ENCODE measurements at regions not wholly inside any gene's neighbourhood (a gene's known extent, or its start where the extent isn't known, plus 50 kb on each side); places are given as distances from the start of the nearest gene placed in this dataset.

DNA sequence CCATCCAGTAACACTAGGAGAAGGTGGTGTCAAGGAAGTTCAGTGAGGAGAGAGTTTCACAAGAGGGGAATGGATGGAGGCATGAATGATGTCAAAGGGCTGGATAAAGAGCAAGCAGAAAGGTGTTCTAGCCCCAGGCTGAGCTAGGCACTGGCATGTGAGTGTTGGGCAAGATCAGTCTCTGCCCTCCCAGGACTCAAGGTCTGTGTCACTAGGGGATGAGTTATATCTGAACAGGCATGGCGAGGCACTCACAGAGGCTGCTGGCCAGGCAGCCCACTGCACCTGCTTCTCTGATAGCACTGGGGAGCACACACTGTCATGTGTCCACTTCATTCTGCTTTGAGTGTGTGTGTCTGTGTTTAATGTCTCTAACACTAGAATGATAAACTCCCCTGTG, 903.8 kb downstream of the BCL11B start:
- DNase-seq (ENCODE audit: missing footprints) (no peak), ATAC-seq (no peak)
- intact Hi-C loops (cut with DNase I), result no loop called here

DNA sequence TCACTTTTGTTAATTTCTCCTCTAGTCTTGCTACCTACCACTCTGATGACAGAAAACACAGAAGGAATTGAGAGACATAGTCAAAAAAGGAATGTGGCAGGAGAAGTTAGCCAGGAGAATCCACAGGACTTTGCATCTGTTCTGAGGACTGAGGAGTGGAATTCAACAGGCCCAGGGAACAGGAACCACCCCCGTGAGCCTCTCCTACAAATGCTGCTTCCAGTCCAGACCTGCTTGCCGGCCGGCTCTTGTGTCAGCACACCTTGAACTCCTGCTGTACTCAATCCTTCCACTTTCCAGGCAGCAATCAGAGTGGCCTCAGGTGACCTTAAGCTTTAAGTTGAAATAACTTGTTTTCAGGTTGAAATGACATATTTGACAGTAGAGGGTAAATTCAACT, 903.1 kb downstream of the BCL11B start:
- DNase-seq (ENCODE audit: missing footprints) (no peak), ATAC-seq (no peak)
- intact Hi-C loops (cut with DNase I), result no loop called here

DNA sequence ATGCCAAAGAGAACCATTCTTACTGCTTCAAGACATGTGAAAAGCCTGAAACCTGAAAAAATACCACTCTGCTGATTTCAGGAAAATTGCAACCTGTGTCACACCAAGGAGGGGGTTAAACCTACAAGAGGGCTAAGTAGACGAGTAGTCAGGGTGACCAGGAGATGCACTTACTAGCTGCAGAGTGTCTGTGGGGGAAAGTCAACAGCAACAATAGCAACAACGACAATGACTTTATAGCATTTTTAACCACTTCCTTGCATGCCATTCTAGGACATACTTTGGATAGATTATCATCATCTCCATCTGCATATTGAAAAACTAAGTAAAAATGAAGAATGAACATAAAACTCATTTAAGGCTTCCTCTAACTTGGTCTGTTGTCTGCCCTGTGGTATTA, 902.7 kb downstream of the BCL11B start:
- DNase-seq (ENCODE audit: missing footprints) (no peak), ATAC-seq (no peak)
- intact Hi-C loops (cut with DNase I), result no loop called here

DNA sequence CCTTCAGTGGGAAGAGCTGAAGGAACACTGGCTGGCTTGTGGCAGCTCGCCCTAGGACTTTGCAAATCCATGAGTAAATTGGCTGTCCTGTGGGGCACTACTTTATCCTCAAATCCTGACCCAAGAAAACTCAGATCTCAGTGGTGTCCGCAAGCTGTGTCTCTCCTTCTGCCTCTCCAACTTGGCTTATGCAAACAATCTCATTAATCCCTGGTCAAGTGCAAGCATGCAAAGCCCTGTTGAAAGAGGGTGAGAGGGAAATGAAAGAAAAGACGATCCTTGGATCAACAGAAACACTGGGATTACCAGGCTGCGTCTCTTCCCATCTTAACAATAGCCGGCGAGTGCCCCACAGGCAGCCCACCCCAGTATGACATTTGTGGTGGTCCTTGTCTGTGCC, 901.6 kb downstream of the BCL11B start:
- intact Hi-C loops (cut with DNase I), result no loop called here
- no peak for ATAC-seq
- DNase-seq (ENCODE audit: missing footprints), result no peak

DNA sequence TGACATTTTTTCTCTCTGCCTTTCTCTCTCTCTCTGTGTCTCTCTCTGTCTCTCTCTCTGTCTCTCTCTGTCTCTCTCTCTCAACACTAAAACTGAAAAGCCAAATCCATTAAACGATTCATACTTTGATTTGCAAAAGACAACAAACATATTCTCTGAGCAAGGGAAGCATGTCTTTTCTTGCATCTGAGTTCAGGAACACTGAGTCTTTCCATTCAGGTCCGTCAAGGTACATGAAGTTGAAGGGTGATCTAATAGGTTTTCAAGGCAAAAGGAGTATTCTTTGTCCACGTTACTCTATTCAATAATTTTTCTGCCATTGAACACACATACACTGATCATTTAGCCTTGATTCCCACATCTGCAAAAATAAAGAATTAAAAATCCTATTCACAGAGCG, 900.9 kb downstream of the BCL11B start:
- no peak for ATAC-seq
- no peak for DNase-seq (ENCODE audit: missing footprints)
- intact Hi-C loops (cut with DNase I), result no loop called here

DNA sequence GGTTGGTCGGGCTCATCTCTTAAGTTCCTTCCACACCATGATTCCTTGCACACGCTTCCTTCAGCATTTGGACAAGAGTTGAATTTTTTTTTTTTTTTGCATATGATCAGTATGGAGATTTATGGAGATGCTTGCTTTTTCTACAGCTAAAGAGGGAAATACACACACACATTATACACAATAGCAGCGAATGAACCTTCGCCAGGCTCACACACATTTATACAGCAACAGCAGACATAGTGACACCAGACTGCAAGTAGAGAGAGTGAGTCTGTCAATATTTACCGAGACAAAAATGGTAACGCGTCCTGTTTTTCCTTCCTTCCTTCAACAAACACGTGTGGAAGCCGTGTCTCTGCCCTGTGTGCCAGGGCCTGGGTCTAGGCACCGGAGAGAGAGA, 897.9 kb downstream of the BCL11B start:
- DNase-seq (ENCODE audit: missing footprints) (no peak), ATAC-seq (no peak)
- intact Hi-C loops (cut with DNase I), result no loop called here

DNA sequence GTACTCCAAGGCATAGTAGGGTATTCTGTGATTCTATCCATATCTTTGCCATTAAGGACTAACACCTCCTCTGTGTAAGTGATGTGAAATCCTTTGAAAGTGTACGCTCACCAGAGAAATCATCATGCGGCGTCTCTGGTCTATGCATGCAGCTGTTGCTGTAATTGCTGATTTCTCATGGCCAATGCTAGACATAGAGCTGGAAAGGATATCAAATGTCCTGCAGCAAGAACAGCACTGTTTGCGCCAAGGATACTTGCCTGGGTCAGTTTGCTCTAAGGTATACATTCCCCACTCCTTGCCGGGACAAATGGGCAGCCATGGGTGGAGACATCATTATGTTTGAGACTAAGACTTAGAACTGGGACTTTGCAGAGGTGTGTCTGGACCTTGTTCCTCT, 896.4 kb downstream of the BCL11B start:
- DNase-seq (ENCODE audit: missing footprints) (no peak), ATAC-seq (no peak)
- intact Hi-C loops (cut with DNase I), result no loop called here

DNA sequence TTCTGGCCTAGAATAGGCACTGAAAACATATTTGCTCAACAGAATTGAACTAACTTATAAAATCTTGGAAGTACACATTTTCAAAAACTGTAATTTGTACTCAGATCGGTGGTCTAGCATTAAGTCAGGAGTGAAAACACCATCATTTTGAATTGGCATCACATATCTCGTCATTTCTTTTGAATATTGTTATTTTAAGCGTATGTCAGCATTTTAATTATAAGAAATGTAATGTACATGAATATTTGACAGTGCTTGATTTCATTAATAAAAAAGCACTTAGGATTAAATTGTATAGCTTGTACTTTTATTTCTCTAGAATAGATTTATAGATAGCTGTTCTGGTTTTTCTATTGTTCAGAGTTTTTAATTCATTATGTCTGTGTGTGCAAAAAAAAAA, 892.2 kb downstream of the BCL11B start:
- intact Hi-C loops (cut with DNase I), result no loop called here
- DNase-seq (ENCODE audit: missing footprints), result no peak
- no peak for ATAC-seq

DNA sequence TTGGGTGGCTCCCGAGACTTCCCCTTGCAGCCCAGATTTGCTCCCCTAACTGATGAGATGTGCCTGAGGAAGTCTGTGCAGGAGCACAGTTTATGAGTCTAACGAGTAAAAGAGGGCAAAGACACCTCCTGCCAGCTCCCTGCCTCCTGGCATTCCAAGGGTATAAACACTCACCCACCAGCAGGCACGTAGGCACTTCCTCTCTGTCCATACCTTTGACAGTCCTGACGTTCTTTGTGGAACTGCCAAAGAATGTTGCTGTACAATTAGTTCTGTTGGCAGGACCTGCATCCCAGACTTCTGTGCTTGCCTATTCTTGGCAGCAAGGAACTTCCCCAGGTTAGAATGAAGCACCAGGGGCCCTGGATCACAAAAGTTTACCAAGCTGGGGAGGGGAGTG, 889.3 kb downstream of the BCL11B start:
- intact Hi-C loops (cut with DNase I), result no loop called here
- ATAC-seq (no peak), DNase-seq (ENCODE audit: missing footprints) (no peak)

DNA sequence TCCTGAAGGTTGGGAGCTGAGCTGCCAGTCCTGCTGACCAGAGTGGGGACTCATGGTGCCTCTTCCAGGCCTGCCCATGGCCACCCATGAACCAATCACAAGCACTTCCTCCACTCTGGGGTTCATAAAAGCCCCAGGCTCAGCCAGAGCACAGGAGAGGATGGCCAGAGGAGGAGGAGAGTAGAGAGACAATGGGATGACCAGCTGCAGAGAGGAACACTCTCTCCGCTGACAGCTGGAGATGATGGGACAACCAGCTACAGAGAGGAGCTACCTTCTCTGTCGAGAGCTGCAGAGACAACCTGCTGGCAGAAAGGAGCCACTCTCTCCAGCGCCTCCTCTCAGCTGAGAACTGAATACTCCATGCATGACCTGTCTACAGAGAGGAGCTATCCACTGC, 886.1 kb downstream of the BCL11B start:
- ATAC-seq (no peak), DNase-seq (ENCODE audit: missing footprints) (no peak)
- intact Hi-C loops (cut with DNase I), result no loop called here

DNA sequence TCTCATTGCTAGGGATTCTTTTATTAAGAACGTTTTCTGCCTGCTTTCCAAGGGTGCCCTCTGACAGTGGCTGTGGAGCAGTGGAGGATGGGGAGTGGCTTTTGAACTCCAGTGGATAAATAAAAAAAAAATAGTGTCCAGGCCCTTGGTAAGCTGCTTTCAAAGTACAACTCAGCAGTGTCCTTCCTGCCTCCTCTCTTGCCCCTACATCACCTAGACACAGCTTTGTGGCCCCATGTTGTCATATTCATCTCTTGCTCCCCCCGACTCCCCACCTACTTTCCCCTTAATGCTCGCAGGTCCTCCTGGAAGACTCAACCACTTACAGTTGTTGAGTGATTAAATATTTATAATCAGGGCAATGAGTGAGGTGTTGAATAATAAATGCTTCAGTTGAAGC, 880.9 kb downstream of the BCL11B start:
- intact Hi-C loops (cut with DNase I), result no loop called here
- DNase-seq (ENCODE audit: missing footprints) (no peak), ATAC-seq (no peak)

DNA sequence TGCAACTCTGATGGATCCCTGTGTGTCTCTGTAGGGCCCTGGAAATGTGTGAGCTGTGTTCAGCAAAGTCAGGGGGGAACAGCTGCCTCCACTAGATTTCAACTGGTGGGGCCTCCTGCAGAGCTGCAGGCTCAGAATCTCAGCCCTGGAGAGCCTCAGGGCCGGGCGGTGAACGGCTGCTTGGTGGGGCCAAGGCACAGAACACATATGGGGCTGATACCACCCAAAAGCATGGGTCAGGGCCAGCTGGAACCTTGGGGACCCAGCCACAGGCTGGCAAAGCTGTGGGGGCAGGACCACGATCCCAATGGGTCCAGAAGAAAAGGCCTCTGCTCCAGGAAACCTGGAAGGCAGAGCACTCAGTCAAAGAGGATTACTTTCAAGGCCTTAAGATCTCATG, 878.5 kb downstream of the BCL11B start:
- no peak for DNase-seq (ENCODE audit: missing footprints)
- intact Hi-C loops (cut with DNase I), result no loop called here
- no peak for ATAC-seq

DNA sequence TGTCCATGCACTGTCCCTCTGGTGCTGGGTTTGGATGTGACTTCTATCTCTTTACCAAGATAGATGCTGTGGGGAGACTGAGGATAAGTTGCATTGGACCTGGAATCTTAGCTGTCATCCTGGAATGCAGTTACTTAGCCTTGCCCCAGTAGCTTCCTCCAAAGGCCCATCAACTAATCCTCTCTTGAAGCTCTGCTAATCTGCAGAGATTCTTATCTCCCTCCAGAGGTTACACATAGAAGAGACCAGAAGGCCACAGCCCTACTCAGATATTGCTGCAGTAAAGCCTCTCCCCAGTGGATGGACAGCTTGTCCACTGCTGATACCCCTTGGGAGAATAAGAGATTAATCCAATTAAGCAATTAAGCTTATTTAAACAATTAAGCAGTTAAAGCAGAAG, 867.2 kb downstream of the BCL11B start:
- ATAC-seq (no peak), DNase-seq (ENCODE audit: missing footprints) (no peak)
- intact Hi-C loops (cut with DNase I), result no loop called here

DNA sequence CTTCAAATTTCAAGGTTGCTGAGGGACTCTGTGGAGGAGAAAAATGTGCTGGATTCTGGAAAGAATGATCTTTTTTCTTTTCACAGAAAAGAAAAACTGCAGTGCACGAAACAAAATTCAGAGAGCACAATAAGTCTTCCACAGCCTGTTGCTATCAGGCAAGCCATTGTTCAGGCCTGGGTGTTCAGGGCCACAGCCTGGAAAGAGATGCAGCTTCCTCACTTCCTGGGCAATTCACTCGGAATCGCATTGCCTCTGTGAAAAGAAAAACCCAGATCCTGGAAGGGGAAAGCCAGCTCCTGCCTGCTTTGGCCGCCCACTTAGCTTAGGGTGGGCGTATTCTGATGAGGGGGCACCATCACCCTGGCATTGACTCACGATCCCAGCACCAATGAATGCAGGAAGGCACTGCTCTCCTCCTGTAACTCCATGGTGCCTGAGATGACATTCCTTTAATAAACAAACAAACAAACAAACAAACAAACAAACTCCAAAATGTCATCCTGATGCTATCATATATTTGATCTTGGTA, 863.9 kb downstream of the BCL11B start:
- ATAC-seq, result no peak
- DNase-seq (ENCODE audit: missing footprints), result no peak
- intact Hi-C loops (cut with DNase I), result no loop called here

DNA sequence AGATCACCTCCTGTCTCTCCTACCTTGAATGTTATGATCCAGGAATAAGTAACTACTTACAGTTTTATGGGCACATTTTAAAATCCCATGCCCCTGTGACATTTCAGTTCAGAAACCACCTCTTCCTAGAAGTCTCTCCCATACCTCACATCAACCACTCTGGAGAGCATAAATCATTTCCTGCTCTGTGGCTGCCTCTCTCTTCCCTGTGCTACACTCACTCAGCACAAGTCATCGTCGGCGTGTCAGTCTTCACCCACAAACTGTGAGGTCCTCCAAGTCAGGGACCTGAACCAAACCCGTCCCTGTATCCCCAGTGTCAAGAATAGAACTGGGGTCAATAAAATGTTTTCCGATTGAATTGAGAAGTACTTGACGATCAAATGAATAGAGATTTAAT, 863.3 kb downstream of the BCL11B start:
- ATAC-seq (no peak), DNase-seq (ENCODE audit: missing footprints) (no peak)
- intact Hi-C loops (cut with DNase I), result no loop called here

DNA sequence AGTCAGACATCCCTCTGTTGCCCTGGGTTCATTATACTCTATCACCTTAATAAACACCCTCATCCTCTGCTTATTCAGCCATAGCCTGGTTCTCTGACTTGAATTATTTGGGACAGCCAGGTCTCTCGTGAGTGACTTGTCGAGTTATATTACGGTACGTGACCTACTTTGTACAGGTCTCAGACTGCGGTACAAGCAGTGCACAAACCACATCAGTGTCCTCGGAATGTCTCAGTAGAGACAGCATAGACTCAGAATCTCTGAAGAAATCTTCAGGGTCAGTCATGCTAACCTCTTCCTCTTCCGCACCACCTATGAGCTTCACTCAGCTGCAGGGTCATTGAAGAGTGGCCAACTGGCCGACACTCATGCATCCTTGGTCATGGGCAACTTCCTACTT, 860.8 kb downstream of the BCL11B start:
- intact Hi-C loops (cut with DNase I), result no loop called here
- ATAC-seq (no peak), DNase-seq (ENCODE audit: missing footprints) (no peak)

DNA sequence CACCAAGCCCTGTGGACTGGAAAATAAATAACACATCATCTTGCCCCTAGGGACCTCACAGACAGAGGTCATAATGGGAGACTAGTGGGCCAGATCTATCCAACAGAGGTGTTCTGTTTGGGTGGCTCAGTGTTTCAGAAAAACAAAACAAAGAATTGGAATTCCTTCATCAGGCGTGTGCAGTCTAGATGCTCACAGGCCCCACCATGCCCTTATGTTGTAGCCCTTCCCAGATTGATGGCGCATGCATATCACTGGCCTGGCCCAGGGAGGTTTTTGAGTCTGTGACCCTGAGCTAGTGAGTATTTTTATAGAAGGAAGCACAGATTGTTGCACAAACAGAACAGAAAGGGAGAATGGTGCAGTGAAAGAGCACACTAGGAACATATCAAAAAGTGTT, 859.6 kb downstream of the BCL11B start:
- no peak for ATAC-seq
- intact Hi-C loops (cut with DNase I), result no loop called here
- no peak for DNase-seq (ENCODE audit: missing footprints)

DNA sequence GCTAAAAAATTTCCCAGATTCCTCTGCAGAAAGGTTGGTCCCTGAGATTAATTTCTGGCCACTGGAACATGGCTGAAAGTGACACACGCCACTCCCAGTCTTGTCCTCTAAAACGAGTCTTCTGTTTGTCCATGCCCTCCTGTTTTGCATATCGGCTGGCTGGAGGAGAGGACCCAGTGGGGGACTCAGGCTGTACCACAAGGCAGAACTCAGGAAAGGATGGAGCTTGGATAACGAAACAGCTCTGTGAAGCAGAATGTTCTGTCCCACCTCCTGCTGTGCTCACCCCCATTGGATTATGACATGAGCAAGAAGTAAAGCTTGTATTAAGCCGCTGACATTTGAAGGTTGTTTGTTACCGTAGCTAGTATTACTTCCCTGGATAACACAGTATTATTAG, 856.2 kb downstream of the BCL11B start:
- intact Hi-C loops (cut with DNase I), result no loop called here
- ATAC-seq, result peak; percentile 50
- DNase-seq (ENCODE audit: missing footprints), result no peak

DNA sequence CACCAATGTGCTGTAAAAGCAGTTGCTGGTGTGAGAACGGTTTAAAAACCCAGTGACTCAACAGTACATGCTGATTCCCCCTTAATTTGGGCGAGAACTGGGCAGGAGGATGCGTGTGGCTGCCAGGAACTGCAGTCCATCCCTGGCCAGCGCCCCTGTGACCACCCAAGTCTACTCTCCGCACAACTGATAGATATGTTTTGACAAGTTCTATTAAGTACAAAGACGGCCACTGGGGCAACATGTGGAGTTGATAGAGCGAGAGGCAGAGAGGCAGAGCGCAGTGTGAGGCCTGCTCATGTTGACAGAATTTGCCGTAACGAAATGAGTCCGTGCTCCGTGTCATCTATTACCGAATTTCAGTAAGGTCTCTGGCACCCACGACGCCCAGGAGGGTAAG, 855.0 kb downstream of the BCL11B start:
- intact Hi-C loops (cut with DNase I), result no loop called here
- ATAC-seq (no peak), DNase-seq (ENCODE audit: missing footprints) (no peak)

DNA sequence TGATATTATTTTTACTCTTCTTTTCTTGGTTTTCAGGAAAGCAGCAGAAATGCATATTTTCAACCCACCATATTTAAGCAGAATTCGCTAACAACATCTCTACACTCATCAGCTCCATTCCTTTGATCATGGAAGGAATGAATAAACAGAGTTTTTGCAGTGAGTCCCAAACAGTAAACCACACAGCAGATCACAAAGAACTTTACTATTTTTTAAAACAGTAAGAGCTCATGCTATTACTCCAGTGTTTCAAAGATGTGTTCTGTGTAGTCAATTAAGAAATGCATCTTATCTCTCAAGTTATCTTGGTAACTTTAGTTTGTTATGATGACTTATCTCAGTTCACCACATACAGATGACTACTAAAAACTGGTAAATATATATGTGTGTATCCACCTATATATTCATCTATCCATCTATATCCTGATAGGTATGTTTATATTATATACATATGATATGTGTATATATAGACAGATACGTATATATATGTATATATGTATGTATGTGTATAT, 843.5 kb downstream of the BCL11B start:
- no peak for DNase-seq (ENCODE audit: missing footprints)
- no peak for ATAC-seq
- intact Hi-C loops (cut with DNase I), result no loop called here

DNA sequence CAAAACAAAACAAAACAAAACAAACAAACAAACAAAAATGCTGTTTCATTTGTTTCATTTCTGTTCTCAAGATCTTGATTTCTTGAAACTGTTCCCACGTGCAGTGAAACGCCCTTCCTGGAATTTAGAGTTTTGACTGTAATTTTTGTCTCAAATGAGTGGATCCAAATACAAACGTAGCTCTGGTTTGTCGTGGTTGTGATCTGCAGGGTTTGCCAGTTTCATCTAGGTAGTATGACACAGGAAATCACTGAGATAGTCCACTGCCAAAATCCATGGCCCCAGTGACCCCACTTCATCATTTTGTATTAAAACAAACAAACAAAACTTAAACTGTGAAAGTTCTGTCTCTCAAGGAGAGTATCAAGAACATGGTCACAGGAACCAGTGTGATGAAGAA, 838.6 kb downstream of the BCL11B start:
- no peak for DNase-seq (ENCODE audit: missing footprints)
- intact Hi-C loops (cut with DNase I), result no loop called here
- no peak for ATAC-seq

DNA sequence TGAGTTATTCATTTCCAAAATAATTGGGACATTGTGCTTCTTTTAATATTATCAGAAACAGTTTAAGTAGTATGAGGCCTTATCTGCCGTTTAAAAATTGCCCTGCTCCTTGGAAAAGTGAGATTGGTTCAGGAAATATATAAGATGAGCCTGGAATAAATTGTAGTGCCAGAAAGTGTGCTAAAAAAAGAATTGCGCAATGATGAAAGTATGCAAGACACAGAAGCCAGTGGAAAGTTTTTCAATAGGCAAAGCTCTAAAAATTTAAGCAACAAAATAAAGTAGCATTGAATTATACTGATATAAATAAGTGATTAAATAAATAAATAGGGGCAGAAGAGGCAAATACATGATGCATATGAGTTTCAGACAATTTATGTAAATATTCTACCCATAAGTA, 834.9 kb downstream of the BCL11B start:
- DNase-seq (ENCODE audit: missing footprints) (no peak), ATAC-seq (no peak)
- intact Hi-C loops (cut with DNase I), result no loop called here

All from Right ventricle myocardium inferior (tissue), 1 donor.